ENCODE measurements at regions not wholly inside any gene's neighbourhood (a gene's known extent, or its start where the extent isn't known, plus 50 kb on each side); places are given as distances from the start of the nearest gene placed in this dataset.

GRCh38 chr9:3658964-3659363 lies 133.2 kb upstream of the RFX3 start:
- TF ChIP-seq POLR2A (IDR thresholded peaks at IDR 0.05): no peak
- no peak for TF ChIP-seq CTCF (IDR thresholded peaks at IDR 0.05)
- no peak for DNase-seq (ENCODE audit: low spot score in 2 of 2)
- no peak overlapping the region for H3K4me3 ChIP-seq (ENCODE audit: low read depth, poor library complexity, severe bottlenecking)
- WGBS, 2 donors: 92 to 100% methylated on average over 2 of the region's 3 CpGs
- intact Hi-C loops (cut with DNase I; ENCODE audit: low total_unique reads): no loop called here

GRCh38 chr9:3656224-3656623 lies 130.4 kb upstream of the RFX3 start:
- no peak for TF ChIP-seq POLR2A (IDR thresholded peaks at IDR 0.05)
- TF ChIP-seq CTCF (IDR thresholded peaks at IDR 0.05): no peak
- no peak for DNase-seq (ENCODE audit: low spot score in 2 of 2)
- H3K4me3 ChIP-seq (ENCODE audit: low read depth, poor library complexity, severe bottlenecking): no peak overlapping the region
- intact Hi-C loops (cut with DNase I; ENCODE audit: low total_unique reads): no loop called here
- WGBS, 2 donors: 89 to 95% methylated on average over 2 of the region's 2 CpGs

- no peak for DNase-seq (ENCODE audit: low spot score in 2 of 2)
- TF ChIP-seq CTCF (IDR thresholded peaks at IDR 0.05): no peak
- TF ChIP-seq POLR2A (IDR thresholded peaks at IDR 0.05): no peak
- WGBS, 2 donors: 79 to 80% methylated on average over 5 of the region's 5 CpGs
- no peak overlapping the region for H3K4me3 ChIP-seq (ENCODE audit: low read depth, poor library complexity, severe bottlenecking)
- intact Hi-C loops (cut with DNase I; ENCODE audit: low total_unique reads): no loop called here
These were observed 125.3 kb upstream of the RFX3 start for GRCh38 chr9:3650994-3651622.

DNA sequence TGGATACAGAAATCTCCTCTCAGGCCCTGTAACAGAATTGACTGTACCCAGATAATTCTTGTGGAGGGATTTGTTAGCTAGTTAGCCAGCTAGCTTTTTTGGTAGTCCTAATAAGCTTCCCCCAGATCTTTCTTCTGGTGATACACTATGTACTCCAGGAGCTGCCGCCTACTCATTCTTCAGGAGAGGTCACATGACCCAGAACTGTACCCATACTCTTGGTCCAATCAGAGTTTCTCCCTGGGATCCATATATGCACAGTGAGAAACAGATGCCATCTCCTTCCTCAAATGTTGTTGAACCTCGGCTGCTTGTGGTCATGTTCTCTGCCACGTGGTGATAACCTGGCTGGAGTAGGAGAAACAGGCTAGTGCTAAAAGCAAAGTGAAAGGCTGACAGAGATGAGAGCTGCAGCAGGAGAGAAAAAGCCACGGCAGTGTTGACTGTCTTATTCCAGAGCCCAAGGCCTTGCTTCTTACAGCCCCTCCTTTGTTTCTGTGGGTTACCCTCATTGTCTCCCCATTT lies 123.0 kb upstream of the RFX3 start:
- H3K4me3 ChIP-seq (ENCODE audit: low read depth, poor library complexity, severe bottlenecking): no peak overlapping the region
- intact Hi-C loops (cut with DNase I; ENCODE audit: low total_unique reads): no loop called here
- DNase-seq (ENCODE audit: low spot score in 2 of 2): no peak
- TF ChIP-seq POLR2A (IDR thresholded peaks at IDR 0.05) (no peak), CTCF (IDR thresholded peaks at IDR 0.05) (no peak)
- WGBS, 2 donors: 83 to 90% methylated on average over 4 of the region's 4 CpGs

GRCh38 chr9:3648266-3648665 lies 122.5 kb upstream of the RFX3 start:
- TF ChIP-seq POLR2A (IDR thresholded peaks at IDR 0.05): no peak
- no peak for TF ChIP-seq CTCF (IDR thresholded peaks at IDR 0.05)
- no peak for DNase-seq (ENCODE audit: low spot score in 2 of 2)
- WGBS, 2 donors: 78 to 87% methylated on average over 6 of the region's 6 CpGs
- intact Hi-C loops (cut with DNase I; ENCODE audit: low total_unique reads): no loop called here
- no peak overlapping the region for H3K4me3 ChIP-seq (ENCODE audit: low read depth, poor library complexity, severe bottlenecking)

DNA sequence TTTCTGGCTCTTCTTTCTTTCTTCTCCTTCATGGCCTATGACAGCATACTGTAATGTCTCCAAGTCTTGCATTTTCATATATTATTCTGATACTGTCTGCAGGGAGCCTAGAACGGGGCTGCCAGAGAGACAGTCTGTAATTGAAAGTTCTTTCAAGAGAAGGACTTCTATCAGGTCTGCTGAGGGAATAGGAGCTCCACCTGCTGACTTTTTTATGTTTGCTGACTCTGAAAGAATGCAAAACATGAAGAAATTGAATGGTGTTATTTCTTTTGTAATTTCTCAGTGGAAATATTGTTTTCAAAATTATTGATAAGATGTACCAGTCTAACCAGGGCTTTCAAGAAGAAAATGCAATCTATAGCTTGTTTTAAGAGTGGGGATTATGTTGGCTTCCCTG lies 121.9 kb upstream of the RFX3 start:
- intact Hi-C loops (cut with DNase I; ENCODE audit: low total_unique reads): no loop called here
- TF ChIP-seq CTCF (IDR thresholded peaks at IDR 0.05): no peak
- TF ChIP-seq POLR2A (IDR thresholded peaks at IDR 0.05): no peak
- 58 to 83% methylated on average over 1 of the region's 1 CpG for WGBS, 2 donors
- DNase-seq (ENCODE audit: low spot score in 2 of 2): no peak
- no peak overlapping the region for H3K4me3 ChIP-seq (ENCODE audit: low read depth, poor library complexity, severe bottlenecking)

Measured in lower leg skin (tissue), 4 donors.